CD4-positive, alpha-beta T cell treated with Interleukin-6 for 4 hours (primary cell): ENCODE measurements at regions not wholly inside any gene's neighbourhood (a gene's known extent, or its start where the extent isn't known, plus 50 kb on each side); places are given as distances from the start of the nearest gene placed in this dataset.
"Not testable (repeated sequence)": the region's sequence is repeated elsewhere in the genome, so short reads cannot be mapped to it uniquely, and the experiment has no call there.

Source experiments
- DNase-seq: peaks from one replicate; pipeline ENCODE4 v3.0.0-alpha.2; 2020; ENCODE audit warnings: mixed read lengths

DNA sequence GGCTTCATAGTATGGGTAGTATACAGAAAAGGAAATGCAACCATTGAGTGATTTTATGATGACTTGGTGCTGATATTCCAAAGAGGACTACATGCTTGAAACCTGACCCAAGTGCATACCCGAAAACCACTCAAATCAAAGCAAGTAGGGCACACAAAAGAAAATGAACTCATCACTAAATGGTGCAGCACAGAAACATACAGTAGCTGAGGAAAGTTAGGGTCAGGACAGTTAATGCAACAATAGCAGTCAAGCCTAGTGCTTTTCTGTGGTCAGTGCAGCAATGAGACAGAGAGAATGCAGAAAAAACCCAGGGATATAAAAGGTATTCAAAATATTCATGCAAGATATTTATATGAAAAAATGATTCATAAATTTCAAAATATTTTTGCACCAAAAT, 711.1 kb downstream of the EPHA7 start:
- DNase-seq = no peak

DNA sequence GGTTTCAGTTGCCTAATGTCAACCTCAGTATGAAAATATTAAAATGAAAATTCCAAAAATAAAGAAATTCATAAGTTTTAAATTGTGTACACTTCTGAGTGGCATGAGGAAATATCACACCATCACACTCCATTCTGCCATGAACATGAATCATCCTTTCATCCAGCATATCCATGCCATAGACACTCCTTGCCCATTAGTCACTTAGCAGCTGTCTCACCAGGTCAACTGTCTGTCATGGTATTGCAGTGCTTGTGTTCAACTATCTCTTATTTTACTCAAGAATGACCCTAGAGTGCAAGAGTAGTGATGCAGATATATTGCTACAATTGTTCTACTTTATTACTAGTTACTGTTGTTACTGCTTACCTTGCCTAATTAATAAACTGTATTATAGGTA, 712.4 kb downstream of the EPHA7 start:
- no peak for DNase-seq

DNA sequence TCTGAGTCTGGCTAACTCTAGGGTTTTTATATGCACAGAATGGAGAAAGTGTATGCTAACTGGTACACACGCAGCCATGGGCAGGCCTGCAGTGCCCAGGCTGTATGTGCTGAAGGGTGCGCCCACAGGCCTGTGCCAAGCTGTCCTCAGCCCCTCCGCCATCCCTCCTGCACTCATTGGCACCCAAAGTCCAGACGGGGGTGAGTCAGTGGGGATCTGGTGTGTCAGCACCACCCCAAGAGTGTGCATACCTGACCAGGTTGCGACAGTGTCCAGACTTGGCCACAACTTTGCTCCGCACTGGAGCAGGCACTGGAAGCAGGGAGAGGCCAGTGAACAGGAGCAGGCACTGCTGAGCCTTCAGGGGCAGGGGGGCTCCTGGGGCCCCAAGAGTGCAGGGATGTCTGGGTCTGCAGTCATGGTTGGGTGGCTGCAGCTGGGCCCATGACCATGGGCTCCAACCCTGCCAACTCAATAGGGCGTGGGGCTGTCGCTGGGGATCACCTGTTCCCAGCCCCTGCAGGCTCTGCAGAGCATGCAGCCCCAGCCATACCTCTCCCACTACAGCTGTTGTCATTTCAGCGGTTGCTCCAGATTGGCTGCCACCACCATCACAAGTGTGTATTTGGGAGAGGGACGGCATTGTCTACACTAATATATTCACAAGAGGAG, 717.8 kb downstream of the EPHA7 start:
- no peak for DNase-seq

DNA sequence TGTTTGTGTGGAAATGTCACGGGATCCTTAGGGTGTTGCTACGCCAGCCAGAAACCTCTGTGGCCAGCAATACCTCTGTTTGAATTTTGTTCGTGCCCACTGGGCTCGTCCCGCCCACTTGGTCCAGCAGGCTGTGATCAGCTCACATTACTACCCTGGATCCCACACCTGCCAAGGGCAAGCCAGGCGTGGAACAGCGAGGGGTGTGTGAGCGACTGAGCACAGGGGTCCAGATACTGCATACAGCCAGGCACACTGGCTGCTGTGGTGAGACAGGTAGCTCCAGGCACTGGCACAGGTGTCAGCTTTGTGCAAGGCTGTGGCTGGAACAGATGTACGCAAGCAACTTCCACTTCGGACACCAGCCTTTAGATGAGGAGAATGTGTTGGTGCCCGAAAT, 718.9 kb downstream of the EPHA7 start:
- DNase-seq = no peak

DNA sequence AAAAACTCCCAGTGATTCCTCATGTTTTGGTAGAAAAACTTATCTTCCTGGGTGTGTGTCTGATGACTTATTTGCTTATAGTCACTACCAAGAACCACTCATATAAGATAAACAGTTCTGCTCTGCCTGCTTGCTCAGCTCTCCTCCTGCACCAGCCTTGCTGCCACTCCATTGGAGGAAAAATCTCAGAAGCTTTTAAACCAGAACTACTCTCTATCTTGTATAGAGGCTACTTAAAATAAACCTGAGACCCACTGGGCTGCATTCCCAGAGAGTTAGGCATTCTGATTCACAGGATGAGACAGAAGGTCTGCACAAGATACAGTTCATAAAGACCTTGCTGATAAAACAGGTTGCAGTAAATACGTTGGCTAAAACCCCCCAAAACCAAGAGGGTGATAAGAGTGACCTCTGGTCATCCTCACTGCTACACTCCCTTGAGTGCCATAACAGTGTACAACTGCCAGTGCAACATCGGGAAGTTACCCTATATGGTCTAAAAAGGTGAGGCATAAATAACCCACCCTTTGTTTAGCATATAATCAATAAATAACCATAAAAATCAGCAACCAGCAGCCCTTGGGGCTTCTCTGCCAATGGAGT, 728.3 kb downstream of the EPHA7 start:
- no peak for DNase-seq

DNA sequence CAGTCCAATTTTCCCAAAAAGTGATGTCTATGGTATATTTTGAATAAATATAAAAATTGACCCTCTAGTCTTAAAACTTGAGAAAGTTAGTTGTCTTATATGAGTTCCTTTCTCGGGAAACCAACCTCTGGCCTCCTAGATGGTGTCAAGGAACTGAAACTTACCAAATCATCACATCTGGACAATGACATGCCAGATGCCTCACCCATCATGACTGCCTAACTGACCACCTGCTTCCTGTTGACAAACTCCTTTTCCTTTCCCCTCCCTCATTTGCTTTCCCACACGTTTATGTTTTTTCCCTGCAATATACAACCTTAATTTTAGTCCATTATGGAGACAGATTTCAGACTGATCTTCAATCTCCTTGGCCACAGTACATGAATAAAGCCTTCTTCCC, 731.0 kb downstream of the EPHA7 start:
- no peak for DNase-seq

DNA sequence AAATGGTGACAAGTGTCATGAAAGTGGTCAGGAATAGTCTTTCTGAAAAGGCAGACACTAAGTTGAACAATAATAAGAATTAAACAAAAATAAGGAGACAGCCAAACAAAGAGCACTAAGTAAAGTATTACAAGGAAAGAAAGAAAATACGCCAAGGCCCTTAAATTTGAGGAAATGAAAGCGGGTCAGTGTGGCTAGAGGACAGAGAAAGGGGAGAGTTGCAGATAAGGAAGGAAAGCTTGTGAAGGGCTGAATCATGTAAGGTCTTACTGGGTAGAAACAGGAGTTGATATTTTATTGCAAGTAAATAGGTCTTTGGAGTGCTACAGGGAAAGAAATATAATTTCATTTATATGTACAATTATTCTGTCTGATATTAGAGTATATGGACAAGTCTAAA, 732.1 kb downstream of the EPHA7 start:
- no peak for DNase-seq

DNA sequence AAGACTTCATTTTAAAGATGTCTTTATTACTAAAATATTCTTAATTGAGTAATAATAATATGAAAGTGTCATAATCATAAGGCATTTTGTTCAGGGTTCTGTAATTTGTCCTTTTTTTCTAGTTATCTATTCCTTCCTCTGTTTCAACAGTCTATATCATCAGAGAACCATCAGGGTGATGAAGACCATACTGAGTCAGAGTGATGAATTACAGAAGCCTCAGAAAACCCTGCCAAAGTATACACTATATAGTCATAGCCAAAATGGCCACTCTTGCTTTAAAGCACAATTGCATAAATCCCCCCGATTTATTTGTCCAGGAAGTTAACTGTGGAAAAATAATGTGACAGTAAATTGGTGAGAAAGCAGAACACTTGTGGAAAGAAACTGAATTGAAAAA, 735.0 kb downstream of the EPHA7 start:
- no peak for DNase-seq

DNA sequence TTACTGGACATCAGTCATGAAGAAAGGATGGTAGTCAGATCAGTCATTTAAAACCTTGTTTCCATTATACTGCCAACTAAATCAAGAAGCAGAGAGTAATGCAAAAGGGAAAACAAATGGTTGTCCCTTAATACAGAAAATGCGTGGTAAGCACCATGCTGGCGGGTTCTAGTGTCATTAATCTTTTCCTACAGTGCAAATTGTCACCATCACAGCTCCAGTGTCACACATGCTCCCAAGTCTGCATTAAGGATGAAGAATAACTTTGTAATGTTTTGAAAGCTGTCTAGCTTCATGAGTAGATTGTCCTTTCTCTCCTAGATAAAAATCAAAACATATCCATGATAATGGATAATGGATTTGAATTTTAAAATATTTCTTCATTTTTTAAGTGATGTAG, 735.6 kb downstream of the EPHA7 start:
- no peak for DNase-seq

DNA sequence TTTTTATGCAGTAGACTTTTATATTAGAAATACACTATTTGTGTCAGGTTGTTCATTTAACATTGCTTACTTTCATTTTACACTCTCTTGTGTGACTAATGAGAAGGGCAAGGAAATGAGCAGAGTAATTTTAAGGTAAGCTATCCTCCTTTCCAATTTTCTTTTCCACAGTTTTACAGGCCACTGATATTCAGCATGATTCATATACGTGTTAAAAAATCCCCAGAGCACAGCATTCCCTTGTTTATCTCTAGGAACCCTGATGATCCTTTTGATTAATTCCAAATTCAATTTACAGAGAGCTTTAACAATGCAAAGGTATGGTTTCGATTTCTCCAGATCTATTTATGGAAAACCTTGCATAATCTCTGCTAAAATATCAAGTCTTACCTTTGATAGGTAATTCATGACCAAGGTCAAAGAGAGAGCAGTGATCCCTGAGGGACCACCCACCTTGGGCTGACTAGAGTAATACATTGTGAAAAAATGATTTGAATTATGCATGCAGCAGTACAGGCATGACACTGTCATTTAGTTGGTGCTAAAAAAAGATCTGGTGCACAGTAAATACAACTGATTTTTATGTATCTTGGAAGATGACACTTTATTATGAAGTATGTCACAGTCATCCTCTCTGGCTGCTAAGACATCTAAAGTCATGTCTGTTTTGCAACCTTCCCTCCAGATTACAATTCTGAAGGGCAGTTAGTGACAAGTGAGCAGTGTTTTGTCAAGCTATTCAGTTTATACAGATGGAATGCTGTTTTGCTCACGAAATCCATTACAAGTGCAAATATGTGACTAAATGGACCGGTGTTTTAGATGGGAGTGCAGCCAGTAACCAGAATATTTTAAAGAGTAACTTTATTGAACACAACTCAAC, 736.6 kb downstream of the EPHA7 start:
- DNase-seq = no peak

DNA sequence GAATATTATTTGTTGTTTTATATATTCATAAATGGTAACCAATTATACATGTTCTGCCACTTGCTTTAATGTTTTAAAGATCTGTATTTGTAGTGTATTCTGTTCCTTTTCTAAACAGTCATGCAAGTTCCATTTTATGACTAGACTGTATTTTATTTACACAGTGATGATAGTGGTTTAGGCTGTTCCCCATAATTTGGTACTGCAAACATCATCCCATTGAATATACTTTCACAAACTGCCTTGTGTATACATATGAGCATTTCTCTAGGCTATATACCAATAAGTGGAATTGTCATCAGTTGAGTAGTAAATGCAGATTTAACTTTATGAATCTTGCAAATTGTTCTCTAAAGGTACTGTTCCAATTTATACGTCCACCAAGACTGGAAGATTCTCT, 738.0 kb downstream of the EPHA7 start:
- DNase-seq = no peak

DNA sequence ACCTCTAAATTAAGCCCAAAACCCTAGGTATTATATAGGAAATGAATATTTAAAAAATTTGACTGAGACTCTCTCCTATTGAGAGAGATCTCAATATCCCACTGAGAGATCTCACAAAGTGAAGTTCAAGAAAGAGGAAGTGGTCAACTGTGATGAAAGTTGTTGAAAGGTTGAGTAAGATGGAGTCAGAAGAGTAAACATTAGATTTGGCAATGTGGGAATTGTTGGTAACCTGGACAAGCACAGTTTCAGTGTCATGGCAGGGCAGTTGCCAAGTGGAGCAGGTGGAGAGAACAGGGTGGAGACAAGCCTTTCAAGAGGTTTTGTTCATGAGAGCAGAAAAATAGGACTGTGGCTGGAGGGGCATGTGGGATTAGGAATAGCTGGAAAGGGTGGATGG, 747.9 kb downstream of the EPHA7 start:
- not testable (repeated sequence) for DNase-seq

DNA sequence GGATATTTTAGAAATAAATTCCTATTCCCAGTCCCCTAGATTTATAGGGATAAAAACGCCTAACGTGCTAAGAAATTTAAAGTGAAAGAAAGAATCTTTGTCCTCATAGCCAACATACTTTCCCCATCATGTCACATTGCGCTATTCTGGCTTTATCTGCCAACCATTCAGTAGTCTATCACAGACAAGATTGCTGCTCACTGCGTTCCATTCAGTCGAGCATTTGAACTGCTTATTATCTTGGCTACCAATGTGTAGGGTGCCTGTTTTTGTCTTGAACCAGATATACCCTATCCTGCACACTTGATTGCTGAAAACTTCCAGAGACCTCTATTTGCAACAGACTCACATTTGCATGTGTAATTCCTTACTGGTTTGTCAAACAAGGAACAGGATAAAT, 751.5 kb downstream of the EPHA7 start:
- DNase-seq = no peak

DNA sequence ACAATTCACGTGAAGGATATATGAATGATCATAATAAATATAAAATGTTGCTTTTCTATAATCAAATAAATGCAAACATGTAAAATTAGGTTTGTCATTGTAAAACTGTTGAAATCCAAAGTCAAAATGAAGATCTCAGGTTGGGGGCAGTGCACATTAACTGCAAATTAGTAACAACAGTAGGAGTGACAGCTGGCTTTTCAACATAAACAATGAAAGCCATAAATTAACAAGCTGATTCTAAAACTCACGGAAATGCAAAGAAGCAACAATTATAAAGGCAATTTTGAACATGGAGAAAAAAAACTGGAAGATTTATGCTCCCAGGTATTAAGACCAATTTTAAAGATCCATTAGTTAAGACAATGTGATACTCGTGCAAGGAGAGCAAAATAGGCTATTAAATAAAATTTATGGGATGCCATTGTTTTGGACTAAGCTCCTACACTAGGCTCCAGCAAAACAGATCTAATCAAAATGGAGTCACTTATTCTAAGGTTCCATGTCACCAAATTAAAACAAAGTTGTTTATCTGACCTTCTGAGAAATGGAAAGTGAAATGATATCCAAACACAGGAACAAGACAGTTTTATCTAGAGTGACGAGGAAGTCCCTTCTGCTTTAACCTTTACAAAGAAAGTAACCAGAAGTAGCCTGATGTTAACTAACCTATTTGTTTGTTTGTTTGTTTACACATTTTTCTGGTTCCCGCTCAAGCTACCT, 770.8 kb downstream of the EPHA7 start:
- no peak for DNase-seq

DNA sequence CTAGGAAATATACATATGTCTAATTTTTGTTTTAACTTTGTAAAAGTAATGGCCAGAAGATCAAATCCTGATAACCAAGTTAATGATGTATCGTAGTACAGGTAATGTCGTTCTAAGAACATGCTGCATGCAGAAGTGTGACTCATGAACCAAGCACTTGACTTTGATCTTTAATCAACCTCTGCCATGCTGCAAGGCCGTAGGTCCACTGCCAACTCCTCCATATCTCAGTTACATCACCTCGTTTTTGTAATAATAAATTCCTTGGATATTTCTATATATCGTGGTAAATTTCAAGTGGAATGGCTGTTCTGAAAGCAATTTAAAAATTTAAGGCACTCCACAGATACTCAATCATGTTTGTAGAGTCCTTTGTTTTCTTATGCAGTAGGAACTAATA, 771.7 kb downstream of the EPHA7 start:
- no peak for DNase-seq

DNA sequence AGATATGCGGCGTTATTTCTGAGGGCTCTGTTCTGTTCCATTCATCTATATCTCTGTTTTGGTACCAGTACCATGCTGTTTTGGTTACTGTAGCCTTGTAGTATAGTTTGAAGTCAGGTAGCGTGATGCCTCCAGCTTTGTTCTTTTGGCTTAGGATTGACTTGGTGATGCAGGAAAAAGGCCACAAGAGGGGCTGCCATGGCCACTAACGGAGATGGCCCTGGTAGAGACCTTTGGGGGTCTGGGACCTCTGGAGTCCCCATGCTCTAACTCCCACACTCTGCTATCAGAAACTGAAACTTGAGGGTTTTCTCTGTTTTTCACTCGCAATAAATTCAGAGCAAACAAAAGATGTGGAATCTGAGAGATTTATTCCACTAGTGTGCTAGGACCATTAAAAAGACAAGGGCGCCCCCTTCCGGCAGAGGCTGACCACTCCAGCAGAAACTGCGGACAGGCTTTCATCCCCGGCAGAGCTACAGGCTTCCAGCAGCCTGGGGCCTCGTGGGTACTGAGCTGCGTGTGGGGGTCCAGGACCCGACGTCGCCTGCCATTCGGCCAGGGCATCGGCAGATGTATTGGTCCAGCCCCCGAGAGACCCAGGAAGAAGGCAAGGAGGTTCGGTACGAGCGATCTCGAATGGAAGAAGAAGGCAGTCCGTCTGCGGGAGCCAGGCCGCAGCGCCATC, 775.1 kb downstream of the EPHA7 start:
- not testable (repeated sequence) for DNase-seq

DNA sequence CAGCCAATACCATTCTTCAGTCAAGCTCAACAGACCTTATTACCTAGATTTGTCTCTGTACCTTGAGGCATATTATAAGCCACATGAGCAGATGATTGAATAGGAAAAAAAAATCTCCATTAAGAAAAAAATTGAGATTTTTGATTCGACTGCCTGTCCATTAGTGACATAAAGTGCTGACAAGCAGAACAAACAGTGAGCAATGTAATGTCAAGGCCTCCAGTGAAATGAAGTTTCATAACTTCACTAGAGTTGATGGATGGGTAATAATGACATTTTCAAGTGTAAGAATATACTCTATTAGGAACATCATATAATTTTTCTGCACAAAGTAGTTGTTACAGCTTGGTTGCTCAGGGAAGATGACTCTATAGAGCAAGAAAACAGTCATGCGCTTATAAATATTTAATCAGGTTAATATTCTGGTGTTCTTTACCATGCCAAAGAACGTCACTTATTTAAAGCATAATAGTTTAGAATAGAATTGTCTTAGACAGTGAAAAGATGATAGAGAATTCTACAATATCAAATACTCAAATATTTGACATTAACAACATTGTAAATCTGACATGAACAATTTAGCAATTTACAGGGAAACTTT, 783.7 kb downstream of the EPHA7 start:
- no peak for DNase-seq

DNA sequence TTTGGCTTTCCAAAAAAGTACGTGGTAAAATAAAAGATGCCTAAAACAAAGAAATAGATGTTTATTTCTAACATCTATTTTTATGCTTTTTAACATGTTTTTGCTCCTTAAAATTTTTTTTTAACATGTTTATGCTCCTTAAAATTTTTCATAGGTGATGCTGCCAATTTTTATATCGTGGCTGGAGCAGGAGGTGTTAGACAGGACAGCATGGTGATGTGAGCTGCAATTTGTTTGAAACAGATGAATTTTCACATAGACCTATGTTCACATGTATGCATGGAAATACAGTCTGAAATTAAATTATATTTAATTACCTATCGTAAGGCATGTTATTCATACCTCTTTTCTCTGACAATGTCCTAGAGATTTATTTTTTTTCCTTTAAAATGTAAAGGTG, 784.8 kb downstream of the EPHA7 start:
- no peak for DNase-seq

DNA sequence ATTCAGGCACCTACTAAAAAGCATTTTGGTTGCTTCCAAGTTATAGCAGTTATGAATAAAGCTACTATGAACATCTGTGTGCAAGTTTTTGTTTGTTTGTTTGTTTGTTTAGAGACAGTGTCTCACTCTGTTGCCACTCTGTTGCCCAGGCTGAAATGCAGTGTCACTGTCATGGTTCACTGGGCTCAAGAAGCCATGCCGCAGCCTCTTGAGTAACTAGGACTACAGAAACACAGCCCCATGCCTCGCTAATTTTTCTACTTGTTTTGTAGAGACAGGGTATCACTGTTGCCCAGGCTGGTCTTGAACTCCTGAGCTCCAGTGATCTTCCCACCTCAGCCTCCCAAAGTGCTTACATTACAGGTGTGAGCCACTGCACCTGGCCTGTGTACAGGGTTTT, 795.9 kb downstream of the EPHA7 start:
- DNase-seq = no peak

DNA sequence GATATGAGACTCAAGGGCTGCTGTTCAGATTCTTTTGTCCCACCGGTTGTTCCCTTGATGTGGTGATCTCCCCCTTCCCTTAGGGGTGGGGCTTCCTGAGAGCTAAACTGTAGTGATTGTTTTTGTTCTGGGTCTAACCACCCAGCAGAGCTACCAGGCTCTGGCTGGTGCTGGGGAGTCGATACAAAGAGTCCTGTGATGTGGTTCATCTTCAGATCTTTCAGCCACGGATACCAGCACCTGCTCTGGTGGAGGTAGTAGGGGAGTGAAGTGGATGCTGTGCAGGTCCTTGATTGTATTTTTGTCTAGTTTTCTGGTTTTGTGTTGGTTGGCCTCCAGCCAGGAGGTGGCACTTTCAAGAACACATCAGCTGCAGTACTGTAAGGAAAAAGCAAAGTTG, 801.6 kb downstream of the EPHA7 start:
- no peak for DNase-seq

DNA sequence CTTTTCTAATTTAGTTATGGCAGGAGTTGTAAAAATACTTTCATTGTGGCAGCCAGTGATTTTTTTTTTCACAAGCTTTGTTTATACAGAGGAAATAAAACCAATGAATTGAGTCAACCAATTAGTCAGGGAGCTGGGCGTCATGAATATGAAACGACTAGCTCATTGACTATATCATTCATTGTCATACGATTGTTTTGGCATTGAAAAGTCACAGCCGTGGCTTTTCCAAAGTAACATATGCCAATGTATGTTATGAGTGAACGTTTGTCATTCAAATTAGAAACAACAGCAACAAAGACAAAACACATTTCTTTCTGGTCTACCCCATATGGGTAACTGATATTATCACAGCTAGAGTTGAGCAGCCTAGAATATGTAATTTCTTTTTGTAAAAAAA, 810.6 kb downstream of the EPHA7 start:
- no peak for DNase-seq

DNA sequence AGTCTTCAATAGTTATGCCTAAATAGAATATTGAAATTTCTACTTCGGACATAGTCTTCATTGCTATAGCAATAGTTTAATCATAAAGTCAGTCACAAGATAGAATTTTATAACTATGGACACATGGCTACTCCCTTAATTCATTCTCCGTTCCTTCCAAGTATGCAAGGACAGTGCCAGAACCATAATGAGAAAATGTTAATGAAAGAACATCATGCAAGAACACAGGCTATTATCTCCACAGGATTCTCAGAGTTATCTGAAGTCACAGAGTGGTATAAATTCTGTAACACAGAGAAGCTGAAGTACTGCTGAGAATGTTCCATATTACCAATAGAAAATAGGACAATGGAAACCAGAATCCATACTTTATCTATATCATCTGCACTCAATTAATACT, 826.2 kb downstream of the EPHA7 start:
- DNase-seq = no peak
